H1 (cell line): ENCODE measurements at regions not wholly inside any gene's neighbourhood (a gene's known extent, or its start where the extent isn't known, plus 50 kb on each side); places are given as distances from the start of the nearest gene placed in this dataset.

ENCODE experiments used
- CTCF ChIA-PET: fragments of 300-600 bp; sonication (Branson Sonifier 250); formaldehyde crosslinking; loops from one replicate; lab custom pipeline; 2021; ENCODE audit not compliant: partially characterized antibody; lab: Charles Lee
- POLR2A ChIA-PET: fragments of 300-600 bp; sonication (Branson Sonifier 250); formaldehyde crosslinking; loops from one replicate; lab custom pipeline; 2021; ENCODE audit warnings: inconsistent platforms; ENCODE audit not compliant: partially characterized antibody; lab: Charles Lee
- DNase-seq, 2 experiments: peaks; one replicate each; pipeline versions ENCODE4 v3.0.0 to v3.0.0-alpha.2; 2010 to 2022; ENCODE audit warnings: low spot score in 2 of 2, low read depth in 1 of 2, mixed read lengths in 1 of 2
- FAIRE-seq: peaks from 2 replicates; lab custom pipeline; 2011; peaks lifted over from hg19 to GRCh38; lab: Jason Lieb, UNC
- H2AFZ ChIP-seq: 2 replicates; pipeline ENCODE4 v1.8.1; 2012; ENCODE audit warnings: low read length, inconsistent platforms
- H2AK5ac ChIP-seq: 2 replicates; pipeline ENCODE4 v1.6.1; 2013; ENCODE audit warnings: low read depth, low read length
- H2BK120ac ChIP-seq: replicated peaks from 2 replicates; pipeline ENCODE3; 2013; ENCODE audit warnings: low read depth, low read length, inconsistent platforms
- H2BK12ac ChIP-seq: 2 replicates; pipeline ENCODE4 v1.6.1; 2013; ENCODE audit warnings: low read depth, low read length
- H2BK15ac ChIP-seq: 2 replicates; pipeline ENCODE4 v1.6.1; 2013; ENCODE audit warnings: low read length
- H2BK20ac ChIP-seq: 2 replicates; pipeline ENCODE4 v1.6.1; 2013; ENCODE audit warnings: low read length
- H2BK5ac ChIP-seq: 2 replicates; pipeline ENCODE4 v1.6.1; 2013; ENCODE audit warnings: low read depth, low read length
- H3K14ac ChIP-seq: 2 replicates; pipeline ENCODE4 v1.6.1; 2013; ENCODE audit warnings: inconsistent platforms; ENCODE audit not compliant: insufficient read length
- H3K18ac ChIP-seq: 2 replicates; pipeline ENCODE4 v1.6.1; 2013; ENCODE audit warnings: low read length; ENCODE audit errors: extremely low read depth
- H3K23ac ChIP-seq: 2 replicates; pipeline ENCODE4 v1.6.1; 2013; ENCODE audit warnings: inconsistent platforms; ENCODE audit not compliant: insufficient read length
- H3K23me2 ChIP-seq: 2 replicates; pipeline ENCODE4 v1.6.1; 2013; ENCODE audit warnings: low read depth, low read length
- H3K27ac ChIP-seq: 2 replicates; pipeline ENCODE4 v1.6.1; 2011; ENCODE audit warnings: low read depth, low read length, inconsistent platforms
- H3K27me3 ChIP-seq, 4 experiments: replicated peaks in 1 of 4; 1 replicate in 1 of 4; 2 replicates in 3 of 4; pipeline versions ENCODE4 v1.6.1 to v1.8.1; 2011 to 2013; ENCODE audit warnings: low read length in 3 of 4, mild to moderate bottlenecking in 3 of 4, inconsistent platforms in 2 of 4, mixed read lengths in 2 of 4, moderate library complexity in 1 of 4; ENCODE audit not compliant: control insufficient read depth in 3 of 4, insufficient read depth in 3 of 4; ENCODE audit errors: extremely low read depth in 1 of 4
- H3K36me3 ChIP-seq, 4 experiments: 2 replicates each; pipeline versions ENCODE4 v1.6.1 to v1.8.1; 2011 to 2013; ENCODE audit warnings: mild to moderate bottlenecking in 4 of 4, low read length in 3 of 4, moderate library complexity in 2 of 4, control low read depth in 1 of 4, inconsistent platforms in 1 of 4; ENCODE audit not compliant: insufficient read depth in 4 of 4, control insufficient read depth in 2 of 4
- H3K4ac ChIP-seq: replicated peaks from 2 replicates; pipeline ENCODE3; 2013; ENCODE audit warnings: low read length, low read depth, mixed read lengths, inconsistent platforms; ENCODE audit not compliant: insufficient read length
- H3K4me1 ChIP-seq, 4 experiments: replicated peaks in 1 of 4; 1 replicate in 1 of 4; 2 replicates in 3 of 4; pipeline versions ENCODE4 v1.6.1 to v1.8.1; 2011 to 2013; ENCODE audit warnings: low read length in 3 of 4, inconsistent platforms in 2 of 4, mixed read lengths in 1 of 4; ENCODE audit not compliant: insufficient read depth in 4 of 4, control insufficient read depth in 3 of 4
- H3K4me2 ChIP-seq, 2 experiments: 2 replicates each; pipeline versions ENCODE4 v1.6.1 to v1.8.1; 2011 to 2013; ENCODE audit warnings: low read depth in 2 of 2, low read length in 2 of 2, control low read depth in 1 of 2, inconsistent platforms in 1 of 2, mild to moderate bottlenecking in 1 of 2; ENCODE audit not compliant: insufficient read depth in 1 of 2
- H3K4me3 ChIP-seq, 4 experiments: fragments of 200-600, 300-600 bp in 1 of 4; sonication (generic), shearing (Covaris generic), sonication (Bioruptor Twin) in 1 of 4; 2 replicates each; pipeline versions ENCODE4 v1.5.1 to v1.8.1; 2011 to 2016; ENCODE audit warnings: low read length in 4 of 4, low read depth in 3 of 4, control low read depth in 2 of 4, inconsistent platforms in 2 of 4, mild to moderate bottlenecking in 2 of 4, mixed read lengths in 1 of 4, moderate library complexity in 1 of 4; ENCODE audit not compliant: insufficient read depth in 2 of 4; ENCODE audit errors: extremely low read depth in 1 of 4
- H3K56ac ChIP-seq: replicated peaks from 2 replicates; pipeline ENCODE3; 2013; ENCODE audit warnings: low read depth, mild to moderate bottlenecking, mixed read lengths, low read length, inconsistent platforms; ENCODE audit not compliant: insufficient read length
- H3K79me1 ChIP-seq: 2 replicates; pipeline ENCODE4 v1.6.1; 2013; ENCODE audit warnings: low read depth, low read length, control low read depth
- H3K79me2 ChIP-seq, 2 experiments: 2 replicates each; pipeline versions ENCODE4 v1.6.1 to v1.8.1; 2012 to 2013; ENCODE audit warnings: low read length in 2 of 2, mild to moderate bottlenecking in 2 of 2, inconsistent platforms in 1 of 2; ENCODE audit not compliant: insufficient read depth in 2 of 2, control insufficient read depth in 1 of 2
- H3K9ac ChIP-seq, 4 experiments: replicated peaks in 1 of 4; 1 replicate in 1 of 4; 2 replicates in 3 of 4; pipeline versions ENCODE4 v1.6.1 to v1.8.1; 2011 to 2013; ENCODE audit warnings: low read depth in 3 of 4, low read length in 3 of 4, control low read depth in 2 of 4, mild to moderate bottlenecking in 2 of 4, moderate library complexity in 2 of 4, inconsistent platforms in 1 of 4; ENCODE audit errors: extremely low read depth in 1 of 4
- H3K9me3 ChIP-seq, 2 experiments: 2 replicates each; pipeline versions ENCODE4 v1.6.1 to v1.8.1; 2012 to 2013; ENCODE audit warnings: mild to moderate bottlenecking in 2 of 2, moderate library complexity in 2 of 2, control low read depth in 1 of 2, inconsistent platforms in 1 of 2, low read depth in 1 of 2, low read length in 1 of 2, mixed read lengths in 1 of 2; ENCODE audit not compliant: insufficient read depth in 2 of 2
- H4K20me1 ChIP-seq, 2 experiments: replicated peaks in 1 of 2; 2 replicates each; pipeline versions ENCODE3 to v1.8.1; 2011 to 2013; ENCODE audit warnings: inconsistent platforms in 2 of 2, low read length in 2 of 2, mild to moderate bottlenecking in 1 of 2; ENCODE audit not compliant: insufficient read depth in 2 of 2, control insufficient read depth in 1 of 2
- H4K5ac ChIP-seq: 2 replicates; pipeline ENCODE4 v1.6.1; 2013; ENCODE audit warnings: low read length, low read depth, mixed read lengths, inconsistent platforms; ENCODE audit not compliant: insufficient read length
- H4K8ac ChIP-seq: 2 replicates; pipeline ENCODE4 v1.8.0; 2013; ENCODE audit warnings: mild to moderate bottlenecking, moderate library complexity, low read length, inconsistent platforms; ENCODE audit not compliant: insufficient read depth; ENCODE audit errors: extremely low read depth
- H4K91ac ChIP-seq: replicated peaks from 2 replicates; pipeline ENCODE3; 2013; ENCODE audit warnings: low read length, mixed read lengths, inconsistent platforms; ENCODE audit not compliant: insufficient read length
- BCL11A ChIP-seq, 2 experiments: IDR thresholded peaks; one replicate each; pipeline ENCODE4 v1.6.1; 2011; ENCODE audit warnings: low read depth in 2 of 2, low read length in 2 of 2, mild to moderate bottlenecking in 2 of 2
- CTCF ChIP-seq, 3 experiments: IDR thresholded peaks; 1 replicate in 2 of 3; 2 replicates in 1 of 3; pipeline versions ENCODE4 v1.5.1 to v1.6.1; 2011; ENCODE audit warnings: low read length in 3 of 3, mild to moderate bottlenecking in 3 of 3, inconsistent platforms in 2 of 3, low read depth in 1 of 3, moderate library complexity in 1 of 3; ENCODE audit not compliant: insufficient read depth in 1 of 3; ENCODE audit errors: control extremely low read depth in 1 of 3
- JUND ChIP-seq: IDR thresholded peaks from 2 replicates; pipeline ENCODE4 v1.6.1; 2011; ENCODE audit warnings: mild to moderate bottlenecking, improper control_type of control experiment, low read length
- NANOG ChIP-seq: IDR thresholded peaks from 2 replicates; pipeline ENCODE4 v1.6.1; 2011; ENCODE audit warnings: low read length, low read depth, mild to moderate bottlenecking, inconsistent platforms; ENCODE audit not compliant: insufficient read depth, poor library complexity, severe bottlenecking
- NRF1 ChIP-seq: IDR thresholded peaks from 2 replicates; pipeline ENCODE4 v1.6.1; 2011; ENCODE audit warnings: mild to moderate bottlenecking, low read depth, low read length, improper control_type of control experiment
- POU5F1 ChIP-seq: IDR thresholded peaks from 2 replicates; pipeline ENCODE4 v1.6.1; 2011; ENCODE audit warnings: low read depth, mild to moderate bottlenecking, low read length, moderate library complexity
- RNF2 ChIP-seq: fragments of 200-900, 300-1000 bp; sonication (generic); IDR thresholded peaks from 2 replicates; pipeline ENCODE4 v1.7.1; 2016; ENCODE audit warnings: borderline replicate concordance, low read depth, mild to moderate bottlenecking, antibody characterized with exemption, low read length; ENCODE audit not compliant: poor library complexity, severe bottlenecking; ENCODE audit errors: missing control alignments
- SIRT6 ChIP-seq: IDR thresholded peaks from one replicate; pipeline ENCODE4 v1.7.1; 2012; ENCODE audit warnings: low read length, inconsistent platforms
- SRF ChIP-seq: IDR thresholded peaks from 2 replicates; pipeline ENCODE4 v1.6.1; 2011; ENCODE audit warnings: mild to moderate bottlenecking, low read depth, low read length, moderate library complexity
- TAF1 ChIP-seq: IDR thresholded peaks from 2 replicates; pipeline ENCODE4 v1.6.1; 2011; ENCODE audit warnings: mild to moderate bottlenecking, low read depth, low read length
- TAF7 ChIP-seq: optimal IDR thresholded peaks from 2 replicates; pipeline ENCODE3; 2011; ENCODE audit warnings: low read depth, mild to moderate bottlenecking, inconsistent platforms, low read length, moderate library complexity, borderline replicate concordance
- WGBS, 2 experiments: shearing (Covaris generic) in 1 of 2; methylation state at CpG; one replicate each; pipeline versions ENCODE4 v1.1.6 to v1.1.7; 2013 to 2015; ENCODE audit warnings: low lambda C conversion rate in 2 of 2, mixed read lengths in 2 of 2, inconsistent platforms in 1 of 2, low coverage in 1 of 2, missing lambda C conversion rate in 1 of 2; ENCODE audit not compliant: insufficient replicate concordance in 2 of 2, insufficient coverage in 1 of 2, insufficient read length in 1 of 2; ENCODE audit errors: extremely low coverage in 1 of 2, missing lambda C conversion rate in 1 of 2; 5-methylcytosine and 5-hydroxymethylcytosine counted together

GRCh38 chr2:149657401-149658040 lies 69.9 kb upstream of the MMADHC start:
- no peak overlapping the region for H3K9ac ChIP-seq
- no peak overlapping the region for H2BK5ac ChIP-seq
- H3K27ac ChIP-seq: no peak overlapping the region
- H2AFZ ChIP-seq: no peak overlapping the region
- H3K4me3 ChIP-seq: no peak overlapping the region
- H3K4me1 ChIP-seq: no peaks in the 10 kb centered on the region
- CTCF ChIA-PET: interaction anchor here (1.2 kb wide), 1 partner anchor 51 kb away, joined by 3 read pairs; no protein-coding TSS in a partner anchor
- no peak overlapping the region for H2BK15ac ChIP-seq
- H3K79me2 ChIP-seq: no peaks in the 10 kb centered on the region
- FAIRE-seq (no peak), DNase-seq (no peak)
- H3K23me2 ChIP-seq: no peaks in the 10 kb centered on the region
- no peaks in the 10 kb centered on the region for H3K36me3 ChIP-seq
- H3K56ac ChIP-seq: no peak overlapping the region
- no peak overlapping the region for H4K91ac ChIP-seq
- H3K79me1 ChIP-seq: no peaks in the 10 kb centered on the region
- no peak overlapping the region for H3K18ac ChIP-seq
- H2BK20ac ChIP-seq: no peak overlapping the region
- no peak overlapping the region for H2BK12ac ChIP-seq
- no peaks in the 10 kb centered on the region for H4K20me1 ChIP-seq
- no peak overlapping the region for H3K4ac ChIP-seq
- no peaks in the 10 kb centered on the region for H3K27me3 ChIP-seq
- H4K8ac ChIP-seq: no peak overlapping the region
- 91% methylated on average over 1 of the region's 1 CpG; no CpG with 5 or more reads in 1 of the 2 experiments for WGBS, 2 experiments
- H2AK5ac ChIP-seq: no peak overlapping the region
- no peak overlapping the region for H3K14ac ChIP-seq
- H4K5ac ChIP-seq: no peak overlapping the region
- no peaks in the 10 kb centered on the region for H3K9me3 ChIP-seq
- H2BK120ac ChIP-seq: no peak overlapping the region
- H3K4me2 ChIP-seq: no peak overlapping the region
- no peak overlapping the region for H3K23ac ChIP-seq
- POLR2A ChIA-PET: no interaction called here
- TF ChIP-seq JUND (no peak), NANOG (no peak), RNF2 (no peak), SIRT6 (no peak), BCL11A (IDR thresholded peaks at IDR 0.05; ENCODE audit: low read depth in 2 of 2, low read length in 2 of 2) (no peak), POU5F1 (no peak), CTCF (IDR thresholded peaks at IDR 0.05; ENCODE audit: control extremely low read depth in 1 of 3, insufficient read depth in 1 of 3, low read depth in 1 of 3, low read length in 3 of 3) (no peak), SRF (no peak), TAF1 (no peak), TAF7 (no peak), NRF1 (no peak)
